Heart right ventricle (tissue), 16 donors: ENCODE measurements at regions not wholly inside any gene's neighbourhood (a gene's known extent, or its start where the extent isn't known, plus 50 kb on each side); places are given as distances from the start of the nearest gene placed in this dataset.

Experiments
- ATAC-seq, 8 donors: fragments of 200-7000 bp; cut with Tn5 transposase; one replicate each; pipeline ENCODE4 v1.9.1; 2020; ENCODE audit warnings: mild to moderate bottlenecking in 8 of 8, moderate library complexity in 8 of 8, moderate number of reproducible peaks in 1 of 8
- DNase-seq, 2 donors: peaks; one replicate each; pipeline ENCODE4 v3.0.0-alpha.2; 2020
- H3K27ac ChIP-seq, 10 donors: fragments of 200-600 bp; sonication (generic) in 2 of 10; one replicate each; pipeline versions ENCODE4 v1.5.0 to v1.8.0; 2020 to 2022; ENCODE audit warnings: mild to moderate bottlenecking in 3 of 10
- H3K27me3 ChIP-seq, 7 donors: fragments of 200-600 bp; one replicate each; pipeline ENCODE4 v1.8.0; 2021 to 2022; ENCODE audit warnings: mild to moderate bottlenecking in 2 of 7
- H3K36me3 ChIP-seq, 9 donors: fragments of 200-600 bp; sonication (generic) in 1 of 9; one replicate each; pipeline versions ENCODE4 v1.5.0 to v1.8.0; 2020 to 2022; ENCODE audit warnings: mild to moderate bottlenecking in 2 of 9
- H3K4me1 ChIP-seq, 9 donors: fragments of 200-600 bp; sonication (generic) in 1 of 9; one replicate each; pipeline versions ENCODE4 v1.5.0 to v1.8.0; 2020 to 2022; ENCODE audit warnings: mild to moderate bottlenecking in 4 of 9
- H3K4me3 ChIP-seq, 10 donors: fragments of 200-600 bp; sonication (generic) in 2 of 10; one replicate each; pipeline versions ENCODE4 v1.5.0 to v1.8.0; 2020 to 2022; ENCODE audit warnings: mild to moderate bottlenecking in 7 of 10, moderate library complexity in 2 of 10
- H3K9me3 ChIP-seq, 11 donors: fragments of 200-600 bp in 10 of 11; sonication (generic) in 2 of 11; one replicate each; pipeline versions ENCODE4 v1.5.0 to v1.8.0; 2013 to 2022; ENCODE audit warnings: mild to moderate bottlenecking in 2 of 11, control low read depth in 1 of 11, moderate library complexity in 1 of 11
- WGBS, 2 donors: extraction: QIAGEN DNeasy Blood & Tissue Kit; methylation state at CpG; one replicate each; pipeline ENCODE4 v1.1.7; 2013; ENCODE audit warnings: inconsistent platforms in 1 of 2; 5-methylcytosine and 5-hydroxymethylcytosine counted together
- intact Hi-C, 10 donors: fragments of 100-400 bp; cut with DNase I; formaldehyde crosslinking; loops; one replicate each; pipeline versions ENCODE4 v1.11.1 to v1.14.2; 2022
- TF ChIP-seq, protein P1 (sequence below), 9 donors: fragments of 200-600 bp; sonication (generic) in 2 of 9; IDR thresholded peaks; one replicate each; pipeline versions ENCODE4 v1.5.0 to v1.8.0; 2021 to 2022; ENCODE audit warnings: antibody characterized with exemption in 9 of 9, mild to moderate bottlenecking in 5 of 9, moderate library complexity in 1 of 9
- donor health status: Arrhythmogenic right ventricular cardiomyopathy.
- donor health status: ischemic (EF 13 %, LVEDD 7.1; RV severe dilation, severe dysfunction).
- donor health status: healthy with polysubstance abuse.
- donor health status: DM: no; HTN: yes; CAD: no.
- donor health status: DM: no; HTN: no; CAD: no.
- donor health status: ischemic (EF 25% LVEDD 6.9; RV normal size, moderate dysfunction).
- donor health status: ischemic (EF 25% LVEDD 5.7; RV mildly dilated, moderate dysfunction).
- donor health status: healthy.
- donor health status: DM: yes; HTN: yes; CAD: no.
- donor health status: Ischemic cardiomyopathy.
- donor health status: ischemic (EF 35%, LVEDD 5.7; RV mildly dilated, moderate dysfunction).
- donor health status: nonischemic (EF 11% LVEDD 7.7; RV severe dilation, severe dysfunction).
- donor health status: DM: yes; HTN: yes; CAD: no.
- donor health status: PGD.
- donor health status: ischemic (EF 29% LVEDD 5.4; RV normal size, mild dysfunction).
- donor health status: nonischemic (EF 23%, LVEDD 6.1; RV moderate dilation, normal function).

GRCh38 chr16:73311857-73312723, 264.2 kb upstream of the ZFHX3 start:
- Histone ChIP-seq H3K27ac (no peak overlapping the region), H3K27me3 (no peaks in the 10 kb centered on the region), H3K36me3 (no peaks in the 10 kb centered on the region), H3K4me3 (no peak overlapping the region), H3K9me3 (peaks cover 0 to 11% (median 0%) of the 10 kb centered on the region in 11 donors), H3K4me1 (no peaks in the 10 kb centered on the region)
- intact Hi-C loops: no loop called here
- no peak for ATAC-seq
- no peak for DNase-seq
- TF ChIP-seq, protein P1, sequence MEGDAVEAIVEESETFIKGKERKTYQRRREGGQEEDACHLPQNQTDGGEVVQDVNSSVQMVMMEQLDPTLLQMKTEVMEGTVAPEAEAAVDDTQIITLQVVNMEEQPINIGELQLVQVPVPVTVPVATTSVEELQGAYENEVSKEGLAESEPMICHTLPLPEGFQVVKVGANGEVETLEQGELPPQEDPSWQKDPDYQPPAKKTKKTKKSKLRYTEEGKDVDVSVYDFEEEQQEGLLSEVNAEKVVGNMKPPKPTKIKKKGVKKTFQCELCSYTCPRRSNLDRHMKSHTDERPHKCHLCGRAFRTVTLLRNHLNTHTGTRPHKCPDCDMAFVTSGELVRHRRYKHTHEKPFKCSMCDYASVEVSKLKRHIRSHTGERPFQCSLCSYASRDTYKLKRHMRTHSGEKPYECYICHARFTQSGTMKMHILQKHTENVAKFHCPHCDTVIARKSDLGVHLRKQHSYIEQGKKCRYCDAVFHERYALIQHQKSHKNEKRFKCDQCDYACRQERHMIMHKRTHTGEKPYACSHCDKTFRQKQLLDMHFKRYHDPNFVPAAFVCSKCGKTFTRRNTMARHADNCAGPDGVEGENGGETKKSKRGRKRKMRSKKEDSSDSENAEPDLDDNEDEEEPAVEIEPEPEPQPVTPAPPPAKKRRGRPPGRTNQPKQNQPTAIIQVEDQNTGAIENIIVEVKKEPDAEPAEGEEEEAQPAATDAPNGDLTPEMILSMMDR (IDR thresholded peaks at IDR 0.05): no peak
- WGBS, 2 donors: 67% methylated on average over 10 of the region's 10 CpGs

- Histone ChIP-seq H3K27ac (no peak overlapping the region), H3K4me1 (no peaks in the 10 kb centered on the region), H3K36me3 (no peaks in the 10 kb centered on the region), H3K27me3 (no peaks in the 10 kb centered on the region), H3K4me3 (no peak overlapping the region), H3K9me3 (peaks cover 0 to 5% (median 0%) of the 10 kb centered on the region in 11 donors)
- DNase-seq (no peak), ATAC-seq (no peak)
- intact Hi-C loops: no loop called here
- TF ChIP-seq, protein P1 (IDR thresholded peaks at IDR 0.05): no peak
Observed at GRCh38 chr16:73308771-73309170, 260.8 kb upstream of the ZFHX3 start.

GRCh38 chr16:73306901-73307413, 259.0 kb upstream of the ZFHX3 start:
- ATAC-seq: no peak
- intact Hi-C loops: no loop called here
- Histone ChIP-seq H3K4me3 (no peak overlapping the region), H3K27me3 (no peaks in the 10 kb centered on the region), H3K4me1 (no peaks in the 10 kb centered on the region), H3K36me3 (no peaks in the 10 kb centered on the region), H3K9me3 (no peaks in the 10 kb centered on the region), H3K27ac (no peak overlapping the region)
- WGBS, 2 donors: 31 to 54% methylated on average over 1 of the region's 1 CpG
- TF ChIP-seq, protein P1 (IDR thresholded peaks at IDR 0.05): no peak
- DNase-seq: no peak

- H3K27ac ChIP-seq: no peak overlapping the region
- ATAC-seq: no peak
- no peaks in the 10 kb centered on the region for H3K36me3 ChIP-seq
- intact Hi-C loops: no loop called here
- no peak overlapping the region for H3K4me3 ChIP-seq
- TF ChIP-seq, protein P1 (IDR thresholded peaks at IDR 0.05): no peak
- WGBS, 2 donors: 69 to 71% methylated on average over 14 of the region's 14 CpGs
- no peaks in the 10 kb centered on the region for H3K27me3 ChIP-seq
- no peaks in the 10 kb centered on the region for H3K4me1 ChIP-seq
- no peaks in the 10 kb centered on the region for H3K9me3 ChIP-seq
- DNase-seq: no peak
Observed at GRCh38 chr16:73304008-73304774, 256.3 kb upstream of the ZFHX3 start.
